GM12878 (cell line): ENCODE measurements at regions not wholly inside any gene's neighbourhood (a gene's known extent, or its start where the extent isn't known, plus 50 kb on each side); places are given as distances from the start of the nearest gene placed in this dataset.

Experiments used
- ATAC-seq: fragments of 200-7000 bp; cut with Tn5 transposase; 3 replicates; pipeline ENCODE4 v1.9.1; 2020; ENCODE audit warnings: mild to moderate bottlenecking, moderate library complexity
- BruUV-seq: library from RNA; stranded (reverse); fragments of 400-500 nt; replicated peaks from 2 replicates; lab custom pipeline; 2021; lab: Mats Ljungman, UMichigan
- CTCF ChIA-PET: fragments of 300-600 bp; sonication (Branson Sonifier 250); formaldehyde crosslinking; extraction: SDS; loops from one replicate; lab custom pipeline; 2021; ENCODE audit warnings: inconsistent platforms; lab: Yijun Ruan, JAX
- POLR2A ChIA-PET: fragments of 350-600 bp; formaldehyde crosslinking; extraction: SDS; loops from one replicate; lab custom pipeline; 2021; ENCODE audit warnings: inconsistent platforms; lab: Charles Lee
- RAD21 ChIA-PET: fragments of 300-600 bp; sonication (Branson Sonifier 250); formaldehyde crosslinking; loops from one replicate; lab custom pipeline; 2023; ENCODE audit warnings: antibody characterized with exemption; ENCODE audit not compliant: unreplicated experiment; lab: Charles Lee
- SMC1A ChIA-PET: fragments of 300-600 bp; sonication (Branson Sonifier 250); formaldehyde crosslinking; loops from one replicate; lab custom pipeline; 2023; ENCODE audit not compliant: unreplicated experiment, uncharacterized antibody; lab: Charles Lee
- DNase-seq: peaks from one replicate; pipeline ENCODE4 v3.0.0-alpha.2; 2011; ENCODE audit warnings: low read depth, low spot score
- FAIRE-seq: peaks from 3 replicates; lab custom pipeline; 2011; peaks lifted over from hg19 to GRCh38; lab: Jason Lieb, UNC
- H2AFZ ChIP-seq: 2 replicates; pipeline ENCODE4 v1.6.0; 2011; ENCODE audit warnings: low read depth, low read length, control low read depth; ENCODE audit not compliant: control insufficient read depth
- H3K27ac ChIP-seq: 2 replicates; pipeline ENCODE4 v1.5.1; 2011; ENCODE audit warnings: control low read depth; ENCODE audit not compliant: control insufficient read depth, insufficient read depth
- H3K27me3 ChIP-seq, 2 experiments: replicated peaks in 1 of 2; 2 replicates each; pipeline versions ENCODE4 v1.6.0 to v1.6.1; 2011; ENCODE audit warnings: low read length in 1 of 2; ENCODE audit not compliant: control insufficient read depth in 2 of 2, insufficient read depth in 2 of 2
- H3K36me3 ChIP-seq, 2 experiments: 2 replicates each; pipeline ENCODE4 v1.5.1; 2011; ENCODE audit warnings: low read length in 1 of 2; ENCODE audit not compliant: control insufficient read depth in 2 of 2, insufficient read depth in 2 of 2
- H3K4me1 ChIP-seq: 2 replicates; pipeline ENCODE4 v1.6.1; 2011; ENCODE audit warnings: mild to moderate bottlenecking, low read length, moderate library complexity, mixed read lengths; ENCODE audit not compliant: control insufficient read depth, insufficient read depth
- H3K4me2 ChIP-seq: 2 replicates; pipeline ENCODE4 v1.6.0; 2011; ENCODE audit warnings: control low read depth; ENCODE audit not compliant: control insufficient read depth, insufficient read depth
- H3K4me3 ChIP-seq: fragments of 200-600 bp; sonication (generic); 2 replicates; pipeline ENCODE4 v1.5.1; 2016
- H3K79me2 ChIP-seq: 2 replicates; pipeline ENCODE4 v1.6.0; 2011; ENCODE audit warnings: low read length; ENCODE audit not compliant: control insufficient read depth, insufficient read depth
- H3K9ac ChIP-seq: 2 replicates; pipeline ENCODE4 v1.8.0; 2011; ENCODE audit warnings: low read length, control low read depth, mixed read lengths; ENCODE audit not compliant: control insufficient read depth, insufficient read depth
- H3K9me3 ChIP-seq: replicated peaks from 3 replicates; pipeline ENCODE4 v1.5.1; 2011; ENCODE audit warnings: mild to moderate bottlenecking, low read length; ENCODE audit not compliant: control insufficient read depth, insufficient read depth
- H4K20me1 ChIP-seq: 2 replicates; pipeline ENCODE4 v1.6.0; 2011; ENCODE audit not compliant: control insufficient read depth, insufficient read depth
- CBX3 ChIP-seq: fragments of 200-600 bp; sonication (generic); IDR thresholded peaks from 2 replicates; pipeline ENCODE4 v1.6.1; 2016; ENCODE audit warnings: low read depth, borderline replicate concordance
- MEF2A ChIP-seq: IDR thresholded peaks from 2 replicates; pipeline ENCODE4 v1.6.1; 2011; ENCODE audit warnings: low read depth, mild to moderate bottlenecking, low read length, moderate library complexity; ENCODE audit not compliant: insufficient read depth
- NFIC ChIP-seq: IDR thresholded peaks from 2 replicates; pipeline ENCODE4 v1.6.1; 2012; ENCODE audit warnings: low read depth, mild to moderate bottlenecking, inconsistent platforms, low read length, moderate library complexity
- POU2F2 ChIP-seq: IDR thresholded peaks from 3 replicates; pipeline ENCODE4 v1.6.1; 2011; ENCODE audit warnings: low read depth, mild to moderate bottlenecking, low read length, borderline replicate concordance
- TBL1XR1 ChIP-seq: IDR thresholded peaks from 2 replicates; pipeline ENCODE4 v1.6.1; 2012; ENCODE audit warnings: low read depth, low read length, improper control_type of control experiment
- TCF3 ChIP-seq: IDR thresholded peaks from 2 replicates; pipeline ENCODE4 v1.6.1; 2012; ENCODE audit warnings: low read depth, mild to moderate bottlenecking, low read length, borderline replicate concordance; ENCODE audit not compliant: insufficient read depth
- WRNIP1 ChIP-seq: IDR thresholded peaks from 2 replicates; pipeline ENCODE4 v1.6.1; 2011; ENCODE audit warnings: low read depth, low read length, improper control_type of control experiment, borderline replicate concordance
- ZNF207 ChIP-seq: fragments of 450-650 bp; IDR thresholded peaks from 2 replicates; pipeline ENCODE4 v1.6.1; 2014; ENCODE audit warnings: antibody characterized with exemption, mild to moderate bottlenecking, borderline replicate concordance
- ZNF384 ChIP-seq: IDR thresholded peaks from 2 replicates; pipeline ENCODE4 v1.6.1; 2012; ENCODE audit warnings: low read depth, mild to moderate bottlenecking, low read length, improper control_type of control experiment, borderline replicate concordance
- ZNF592 ChIP-seq: fragments of 450-650 bp; IDR thresholded peaks from 2 replicates; pipeline ENCODE4 v1.6.1; 2017; ENCODE audit warnings: mild to moderate bottlenecking, moderate library complexity
- WGBS: methylation state at CpG from one replicate; pipeline ENCODE4 v1.1.6; 2016; ENCODE audit warnings: low lambda C conversion rate; ENCODE audit not compliant: insufficient replicate concordance, insufficient coverage; ENCODE audit errors: missing lambda C conversion rate; 5-methylcytosine and 5-hydroxymethylcytosine counted together
- in situ Hi-C: fragments of 300-500 bp; cut with MboI; formaldehyde crosslinking; loops from 9 replicates; pipeline ENCODE4 v1.14.3; 2018; ENCODE audit warnings: mixed read lengths
- intact Hi-C: fragments of 100-400 bp; cut with micrococcal nuclease; formaldehyde crosslinking; loops from one replicate; pipeline ENCODE4 v1.14.2; 2022; ENCODE audit not compliant: unreplicated experiment
- TF ChIP-seq, protein P1 (sequence below): fragments of 150-350 bp; IDR thresholded peaks from 2 replicates; pipeline ENCODE4 v1.6.1; 2016; ENCODE audit warnings: low read depth, low read length

GRCh38 chr6:96276856-96277255 lies 244.8 kb upstream of the UFL1 start:
- H3K36me3 ChIP-seq: no peaks in the 10 kb centered on the region
- in situ Hi-C loops (no loop called here), intact Hi-C loops (no loop called here)
- ChIA-PET CTCF (no interaction called here), RAD21 (no interaction called here), POLR2A (no interaction called here), SMC1A (no interaction called here)
- H3K4me1 ChIP-seq: no peaks in the 10 kb centered on the region
- no peak overlapping the region for H3K4me3 ChIP-seq
- H3K4me2 ChIP-seq: no peak overlapping the region
- H3K27ac ChIP-seq: no peak overlapping the region
- no peak overlapping the region for H3K9ac ChIP-seq
- H3K9me3 ChIP-seq: no peaks in the 10 kb centered on the region
- H3K27me3 ChIP-seq: no peaks in the 10 kb centered on the region
- H4K20me1 ChIP-seq: no peaks in the 10 kb centered on the region
- ATAC-seq (no peak), DNase-seq (no peak), FAIRE-seq (no peak)
- no peak overlapping the region for H2AFZ ChIP-seq
- no peaks in the 10 kb centered on the region for H3K79me2 ChIP-seq
- no TSS peak for BruUV-seq
- TF ChIP-seq ZNF592: no peak

GRCh38 chr6:96279084-96279483 lies 242.5 kb upstream of the UFL1 start:
- SMC1A ChIA-PET: interaction anchor here (1.0 kb wide), 1 partner anchor 10 kb away, joined by 3 read pairs; no protein-coding TSS in a partner anchor
- intact Hi-C loops (no loop called here), in situ Hi-C loops (no loop called here)
- no peak overlapping the region for H3K4me3 ChIP-seq
- no peaks in the 10 kb centered on the region for H4K20me1 ChIP-seq
- DNase-seq (no peak), ATAC-seq (no peak), FAIRE-seq (no peak)
- RAD21 ChIA-PET: no interaction called here
- no peaks in the 10 kb centered on the region for H3K9me3 ChIP-seq
- no peaks in the 10 kb centered on the region for H3K4me1 ChIP-seq
- POLR2A ChIA-PET: no interaction called here
- no peaks in the 10 kb centered on the region for H3K36me3 ChIP-seq
- no peak overlapping the region for H3K27ac ChIP-seq
- no TSS peak for BruUV-seq
- no peak overlapping the region for H3K9ac ChIP-seq
- WGBS: 21% methylated on average over 1 of the region's 1 CpG
- no peaks in the 10 kb centered on the region for H3K79me2 ChIP-seq
- no peak overlapping the region for H2AFZ ChIP-seq
- no peak overlapping the region for H3K4me2 ChIP-seq
- CTCF ChIA-PET: interaction anchor here (1.6 kb wide), 1 partner anchor 9 kb away, joined by 3 read pairs; no protein-coding TSS in a partner anchor
- no peaks in the 10 kb centered on the region for H3K27me3 ChIP-seq
- TF ChIP-seq ZNF207 (no peak), TBL1XR1 (no peak), MEF2A (no peak), WRNIP1 (no peak), ZNF384 (no peak), CBX3 (no peak), POU2F2 (no peak), NFIC (no peak), TCF3 (no peak)
- TF ChIP-seq, protein P1, sequence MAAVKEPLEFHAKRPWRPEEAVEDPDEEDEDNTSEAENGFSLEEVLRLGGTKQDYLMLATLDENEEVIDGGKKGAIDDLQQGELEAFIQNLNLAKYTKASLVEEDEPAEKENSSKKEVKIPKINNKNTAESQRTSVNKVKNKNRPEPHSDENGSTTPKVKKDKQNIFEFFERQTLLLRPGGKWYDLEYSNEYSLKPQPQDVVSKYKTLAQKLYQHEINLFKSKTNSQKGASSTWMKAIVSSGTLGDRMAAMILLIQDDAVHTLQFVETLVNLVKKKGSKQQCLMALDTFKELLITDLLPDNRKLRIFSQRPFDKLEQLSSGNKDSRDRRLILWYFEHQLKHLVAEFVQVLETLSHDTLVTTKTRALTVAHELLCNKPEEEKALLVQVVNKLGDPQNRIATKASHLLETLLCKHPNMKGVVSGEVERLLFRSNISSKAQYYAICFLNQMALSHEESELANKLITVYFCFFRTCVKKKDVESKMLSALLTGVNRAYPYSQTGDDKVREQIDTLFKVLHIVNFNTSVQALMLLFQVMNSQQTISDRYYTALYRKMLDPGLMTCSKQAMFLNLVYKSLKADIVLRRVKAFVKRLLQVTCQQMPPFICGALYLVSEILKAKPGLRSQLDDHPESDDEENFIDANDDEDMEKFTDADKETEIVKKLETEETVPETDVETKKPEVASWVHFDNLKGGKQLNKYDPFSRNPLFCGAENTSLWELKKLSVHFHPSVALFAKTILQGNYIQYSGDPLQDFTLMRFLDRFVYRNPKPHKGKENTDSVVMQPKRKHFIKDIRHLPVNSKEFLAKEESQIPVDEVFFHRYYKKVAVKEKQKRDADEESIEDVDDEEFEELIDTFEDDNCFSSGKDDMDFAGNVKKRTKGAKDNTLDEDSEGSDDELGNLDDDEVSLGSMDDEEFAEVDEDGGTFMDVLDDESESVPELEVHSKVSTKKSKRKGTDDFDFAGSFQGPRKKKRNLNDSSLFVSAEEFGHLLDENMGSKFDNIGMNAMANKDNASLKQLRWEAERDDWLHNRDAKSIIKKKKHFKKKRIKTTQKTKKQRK: no peak
